Right hindlimb (tissue), 1 donor: ENCODE measurements at regions not wholly inside any gene's neighbourhood (a gene's known extent, or its start where the extent isn't known, plus 50 kb on each side); places are given as distances from the start of the nearest gene placed in this dataset.
"Not testable (repeated sequence)": the region's sequence is repeated elsewhere in the genome, so short reads cannot be mapped to it uniquely, and the experiment has no call there.

Experiments
- DNase-seq: peaks from one replicate; pipeline ENCODE4 v3.0.0-alpha.2; 2018

- no peak for DNase-seq
Observed at GRCh38 chr16:50448981-50449380, 80.2 kb upstream of the BRD7 start.

- DNase-seq, result no peak
Observed at GRCh38 chr16:50448522-50448921, 79.7 kb upstream of the BRD7 start.

GRCh38 chr16:50447386-50447785 lies 78.6 kb upstream of the BRD7 start:
- DNase-seq, result not testable (repeated sequence)

- no peak for DNase-seq
Observed at GRCh38 chr16:50446861-50447260, 78.1 kb upstream of the BRD7 start.

GRCh38 chr16:50445621-50446555 lies 77.1 kb upstream of the BRD7 start:
- no peak for DNase-seq

- DNase-seq, result no peak
Observed at GRCh38 chr16:50444526-50444925, 75.7 kb upstream of the BRD7 start.

- DNase-seq, result no peak
Observed at GRCh38 chr16:50442221-50442620, 73.4 kb upstream of the BRD7 start.

GRCh38 chr16:50441486-50442157 lies 72.8 kb upstream of the BRD7 start:
- DNase-seq, result no peak

- DNase-seq, result no peak
Observed at GRCh38 chr16:50440991-50441390, 72.2 kb upstream of the BRD7 start.

GRCh38 chr16:50440531-50440930 lies 71.7 kb upstream of the BRD7 start:
- no peak for DNase-seq

- DNase-seq, result no peak
Observed at GRCh38 chr16:50437769-50438437, 69.1 kb upstream of the BRD7 start.

GRCh38 chr16:50436271-50436670 lies 67.5 kb upstream of the BRD7 start:
- no peak for DNase-seq

GRCh38 chr16:50434872-50435478 lies 66.2 kb upstream of the BRD7 start:
- DNase-seq, result no peak

- DNase-seq, result no peak
Observed at GRCh38 chr16:50430076-50430475, 61.3 kb upstream of the BRD7 start.

- no peak for DNase-seq
Observed at GRCh38 chr16:50428742-50429141, 60.0 kb upstream of the BRD7 start.

- no peak for DNase-seq
Observed at GRCh38 chr16:50428116-50428515, 59.3 kb upstream of the BRD7 start.

- no peak for DNase-seq
Observed at GRCh38 chr16:50427107-50427506, 58.3 kb upstream of the BRD7 start.

- DNase-seq, result no peak
Observed at GRCh38 chr16:50425648-50426047, 56.9 kb upstream of the BRD7 start.

GRCh38 chr16:50425044-50425443 lies 56.3 kb upstream of the BRD7 start:
- no peak for DNase-seq

- no peak for DNase-seq
Observed at GRCh38 chr16:50422926-50423325, 54.1 kb upstream of the BRD7 start.

- no peak for DNase-seq
Observed at GRCh38 chr16:50419116-50419515, 50.3 kb upstream of the BRD7 start.
